HCT116 (cell line): ENCODE measurements at regions not wholly inside any gene's neighbourhood (a gene's known extent, or its start where the extent isn't known, plus 50 kb on each side); places are given as distances from the start of the nearest gene placed in this dataset.

Source experiments
- ATAC-seq: fragments of 200-7000 bp; cut with Tn5 transposase; 2 replicates; pipeline ENCODE4 v1.9.1; 2020; ENCODE audit warnings: mild to moderate bottlenecking, moderate library complexity
- BruUV-seq: library from RNA; stranded (reverse); fragments of 400-500 nt; replicated peaks from 2 replicates; lab custom pipeline; 2021; lab: Mats Ljungman, UMichigan
- CTCF ChIA-PET: fragments of 300-600 bp; sonication (Branson Sonifier 250); formaldehyde crosslinking; loops from one replicate; lab custom pipeline; 2021; ENCODE audit warnings: antibody characterized with exemption; lab: Charles Lee
- POLR2A ChIA-PET: fragments of 300-600, 350-600 bp; sonication (Branson Sonifier 250); formaldehyde crosslinking; loops from one replicate; lab custom pipeline; 2021; ENCODE audit warnings: antibody characterized with exemption; lab: Charles Lee
- RAD21 ChIA-PET, 2 experiments: fragments of 300-600 bp; sonication (Branson Sonifier 250); formaldehyde crosslinking; loops; one replicate each; lab custom pipeline; 2023; ENCODE audit warnings: low total read pairs in 2 of 2; ENCODE audit not compliant: uncharacterized antibody in 2 of 2, unreplicated experiment in 2 of 2, low non-redundant PET in 1 of 2; lab: Charles Lee
- DNase-seq: peaks from one replicate; pipeline ENCODE4 v3.0.0-alpha.2; 2010; ENCODE audit warnings: low read depth, low spot score
- H2AFZ ChIP-seq: fragments of 200-600 bp; shearing (Covaris generic), sonication (generic); 2 replicates; pipeline ENCODE4 v1.6.1; 2017; ENCODE audit warnings: low read depth, mixed run types, mixed read lengths, antibody characterized with exemption, low read length; ENCODE audit not compliant: poor library complexity, severe bottlenecking
- H3K27ac ChIP-seq: 2 replicates; pipeline ENCODE4 v1.5.1; 2012; ENCODE audit warnings: low read depth, low read length
- H3K27me3 ChIP-seq: fragments of 200-600 bp; sonication (generic); 2 replicates; pipeline ENCODE4 v1.6.1; 2016; ENCODE audit warnings: mixed run types, low read length, mixed read lengths; ENCODE audit not compliant: insufficient read depth
- H3K36me3 ChIP-seq, 2 experiments: fragments of 200-500 bp in 1 of 2; fragments of 200-600 bp in 1 of 2; sonication (Bioruptor generic) in 1 of 2; sonication (generic) in 1 of 2; 2 replicates each; pipeline versions ENCODE4 v1.5.1 to v1.6.1; 2014 to 2016; ENCODE audit warnings: low read length in 2 of 2, inconsistent platforms in 1 of 2, mixed read lengths in 1 of 2, mixed run types in 1 of 2; ENCODE audit not compliant: insufficient read depth in 2 of 2, control insufficient read depth in 1 of 2
- H3K4me1 ChIP-seq, 2 experiments: fragments of 200-600 bp in 1 of 2; sonication (generic) in 1 of 2; 2 replicates each; pipeline versions ENCODE4 v1.5.1 to v1.6.1; 2012 to 2017; ENCODE audit warnings: low read length in 2 of 2, inconsistent platforms in 1 of 2, mild to moderate bottlenecking in 1 of 2, mixed read lengths in 1 of 2, mixed run types in 1 of 2, moderate library complexity in 1 of 2; ENCODE audit not compliant: insufficient read depth in 2 of 2, control insufficient read depth in 1 of 2
- H3K4me2 ChIP-seq: fragments of 200-600 bp; sonication (generic); 2 replicates; pipeline ENCODE4 v1.6.1; 2017; ENCODE audit warnings: mixed run types, low read length, mixed read lengths
- H3K4me3 ChIP-seq, 2 experiments: fragments of 200-600 bp in 1 of 2; sonication (generic) in 1 of 2; replicated peaks in 1 of 2; 2 replicates each; pipeline ENCODE4 v1.5.1; 2011 to 2016; ENCODE audit warnings: low read length in 2 of 2, control low read depth in 1 of 2, low read depth in 1 of 2, mild to moderate bottlenecking in 1 of 2, mixed read lengths in 1 of 2, mixed run types in 1 of 2
- H3K79me2 ChIP-seq: fragments of 200-600 bp; sonication (generic); 2 replicates; pipeline ENCODE4 v1.6.1; 2017; ENCODE audit warnings: mild to moderate bottlenecking, mixed run types, low read length, moderate library complexity, mixed read lengths; ENCODE audit not compliant: insufficient read depth
- H3K9ac ChIP-seq: fragments of 200-600 bp; sonication (generic); 2 replicates; pipeline ENCODE4 v1.6.1; 2016; ENCODE audit warnings: low read length, mixed read lengths
- H3K9me2 ChIP-seq: fragments of 200-600 bp; sonication (generic), shearing (Covaris generic); 2 replicates; pipeline ENCODE4 v1.6.1; 2017; ENCODE audit warnings: mixed run types, mild to moderate bottlenecking, moderate library complexity; ENCODE audit not compliant: insufficient read depth
- H3K9me3 ChIP-seq, 2 experiments: fragments of 200-500 bp in 1 of 2; fragments of 200-600 bp in 1 of 2; sonication (Bioruptor generic) in 1 of 2; sonication (generic) in 1 of 2; 2 replicates each; pipeline ENCODE4 v1.6.1; 2014 to 2017; ENCODE audit warnings: low read length in 2 of 2, mixed read lengths in 2 of 2, inconsistent platforms in 1 of 2, low read depth in 1 of 2, mild to moderate bottlenecking in 1 of 2, mixed run types in 1 of 2, moderate library complexity in 1 of 2; ENCODE audit not compliant: control insufficient read depth in 1 of 2, insufficient read depth in 1 of 2
- H4K20me1 ChIP-seq: fragments of 200-600 bp; sonication (generic), shearing (Covaris generic); 2 replicates; pipeline ENCODE4 v1.6.1; 2017; ENCODE audit warnings: mixed run types, mild to moderate bottlenecking, moderate library complexity; ENCODE audit not compliant: insufficient read depth
- CBX3 ChIP-seq: IDR thresholded peaks from 2 replicates; pipeline ENCODE4 v1.6.1; 2012; ENCODE audit warnings: low read depth
- CEBPB ChIP-seq: IDR thresholded peaks from 2 replicates; pipeline ENCODE4 v1.6.1; 2012; ENCODE audit warnings: low read depth
- CTCF ChIP-seq, 3 experiments: fragments of 200-600 bp in 1 of 3; sonication (generic) in 1 of 3; IDR thresholded peaks in 2 of 3; conservative IDR thresholded peaks in 1 of 3; 2 replicates each; pipeline ENCODE4 v1.5.1; 2012 to 2017; ENCODE audit warnings: low read depth in 2 of 3, low read length in 2 of 3, antibody characterized with exemption in 1 of 3, borderline replicate concordance in 1 of 3, control low read depth in 1 of 3, mild to moderate bottlenecking in 1 of 3, mixed read lengths in 1 of 3, mixed run types in 1 of 3, moderate library complexity in 1 of 3; ENCODE audit not compliant: insufficient read depth in 1 of 3
- EGR1 ChIP-seq: IDR thresholded peaks from 2 replicates; pipeline ENCODE4 v1.6.1; 2012; ENCODE audit warnings: low read depth
- ELF1 ChIP-seq: IDR thresholded peaks from 2 replicates; pipeline ENCODE4 v1.6.1; 2012; ENCODE audit warnings: low read depth, borderline replicate concordance
- EZH2 ChIP-seq: fragments of 200-600 bp; sonication (generic); IDR thresholded peaks from 2 replicates; pipeline ENCODE4 v1.6.1; 2017; ENCODE audit warnings: antibody characterized with exemption, mixed run types
- JUND ChIP-seq: IDR thresholded peaks from 2 replicates; pipeline ENCODE4 v1.6.1; 2012
- POLR2A ChIP-seq: IDR thresholded peaks from 2 replicates; pipeline ENCODE4 v1.7.0; 2011; ENCODE audit warnings: borderline replicate concordance; ENCODE audit not compliant: insufficient read depth, insufficient read length; ENCODE audit errors: extremely low read depth
- REST ChIP-seq: IDR thresholded peaks from 2 replicates; pipeline ENCODE4 v1.6.1; 2012; ENCODE audit warnings: low read depth
- SIN3A ChIP-seq: IDR thresholded peaks from 2 replicates; pipeline ENCODE4 v1.6.1; 2012; ENCODE audit warnings: low read depth
- SP1 ChIP-seq: IDR thresholded peaks from 2 replicates; pipeline ENCODE4 v1.6.1; 2012; ENCODE audit warnings: low read depth
- SRF ChIP-seq: IDR thresholded peaks from 2 replicates; pipeline ENCODE4 v1.6.1; 2012; ENCODE audit warnings: low read depth
- YY1 ChIP-seq: IDR thresholded peaks from 2 replicates; pipeline ENCODE4 v1.6.1; 2011; ENCODE audit warnings: low read length, low read depth, moderate library complexity, mild to moderate bottlenecking; ENCODE audit not compliant: insufficient replicate concordance; ENCODE audit errors: extremely low read depth
- ZFX ChIP-seq: fragments of 450-650 bp; IDR thresholded peaks from 2 replicates; pipeline ENCODE4 v1.6.1; 2017
- ZNF274 ChIP-seq: fragments of 200-500 bp; sonication (Bioruptor generic); IDR thresholded peaks from 2 replicates; pipeline ENCODE4 v1.6.1; 2014; ENCODE audit warnings: mild to moderate bottlenecking, low read depth, low read length, inconsistent platforms
- intact Hi-C: fragments of 100-400 bp; cut with micrococcal nuclease; formaldehyde crosslinking; loops from 2 replicates; pipeline ENCODE4 v1.10.0; 2022
- TF ChIP-seq, protein P1 (sequence below): IDR thresholded peaks from 2 replicates; pipeline ENCODE4 v1.6.1; 2011; ENCODE audit warnings: mild to moderate bottlenecking, low read length, moderate library complexity; ENCODE audit not compliant: insufficient replicate concordance; ENCODE audit errors: extremely low read depth
- TF ChIP-seq, protein P2 (sequence below): IDR thresholded peaks from 2 replicates; pipeline ENCODE4 v1.6.1; 2012
- TF ChIP-seq, protein P3 (sequence below): IDR thresholded peaks from 2 replicates; pipeline ENCODE4 v1.6.1; 2012

GRCh38 chr1:221630236-221630635 is 111.7 kb downstream of the DUSP10 start:
- TF ChIP-seq POLR2A: no peak
- TF ChIP-seq EGR1: no peak
- TF ChIP-seq JUND: no peak
- no peak for TF ChIP-seq SRF
- no peak for TF ChIP-seq YY1
- no peak for TF ChIP-seq SIN3A
- TF ChIP-seq, protein P1, sequence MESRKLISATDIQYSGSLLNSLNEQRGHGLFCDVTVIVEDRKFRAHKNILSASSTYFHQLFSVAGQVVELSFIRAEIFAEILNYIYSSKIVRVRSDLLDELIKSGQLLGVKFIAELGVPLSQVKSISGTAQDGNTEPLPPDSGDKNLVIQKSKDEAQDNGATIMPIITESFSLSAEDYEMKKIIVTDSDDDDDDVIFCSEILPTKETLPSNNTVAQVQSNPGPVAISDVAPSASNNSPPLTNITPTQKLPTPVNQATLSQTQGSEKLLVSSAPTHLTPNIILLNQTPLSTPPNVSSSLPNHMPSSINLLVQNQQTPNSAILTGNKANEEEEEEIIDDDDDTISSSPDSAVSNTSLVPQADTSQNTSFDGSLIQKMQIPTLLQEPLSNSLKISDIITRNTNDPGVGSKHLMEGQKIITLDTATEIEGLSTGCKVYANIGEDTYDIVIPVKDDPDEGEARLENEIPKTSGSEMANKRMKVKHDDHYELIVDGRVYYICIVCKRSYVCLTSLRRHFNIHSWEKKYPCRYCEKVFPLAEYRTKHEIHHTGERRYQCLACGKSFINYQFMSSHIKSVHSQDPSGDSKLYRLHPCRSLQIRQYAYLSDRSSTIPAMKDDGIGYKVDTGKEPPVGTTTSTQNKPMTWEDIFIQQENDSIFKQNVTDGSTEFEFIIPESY: no peak
- no peak for TF ChIP-seq ZFX
- no peak for TF ChIP-seq ZNF274
- TF ChIP-seq CEBPB: no peak
- TF ChIP-seq, protein P2, sequence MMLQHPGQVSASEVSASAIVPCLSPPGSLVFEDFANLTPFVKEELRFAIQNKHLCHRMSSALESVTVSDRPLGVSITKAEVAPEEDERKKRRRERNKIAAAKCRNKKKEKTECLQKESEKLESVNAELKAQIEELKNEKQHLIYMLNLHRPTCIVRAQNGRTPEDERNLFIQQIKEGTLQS: no peak
- no peak for TF ChIP-seq EZH2
- TF ChIP-seq, protein P3, sequence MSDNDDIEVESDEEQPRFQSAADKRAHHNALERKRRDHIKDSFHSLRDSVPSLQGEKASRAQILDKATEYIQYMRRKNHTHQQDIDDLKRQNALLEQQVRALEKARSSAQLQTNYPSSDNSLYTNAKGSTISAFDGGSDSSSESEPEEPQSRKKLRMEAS: no peak
- no peak for TF ChIP-seq SP1
- no peak for TF ChIP-seq CBX3
- no peak for TF ChIP-seq REST
- no peak for TF ChIP-seq CTCF (IDR thresholded peaks at IDR 0.05 in 2 of 3, conservative IDR thresholded peaks at IDR 0.05 in 1 of 3; ENCODE audit: borderline replicate concordance in 1 of 3, insufficient read depth in 1 of 3, low read depth in 2 of 3, low read length in 2 of 3)
- no peak for TF ChIP-seq ELF1
- TF ChIP-seq, all 23 proteins: peak for 0
- ChIA-PET CTCF (no interaction called here), POLR2A (no interaction called here), RAD21 (no interaction called here)
- Histone ChIP-seq H3K9me2 (no peaks in the 10 kb centered on the region), H3K4me3 (no peak overlapping the region), H3K36me3 (no peaks in the 10 kb centered on the region), H3K4me2 (no peak overlapping the region), H3K27me3 (no peaks in the 10 kb centered on the region), H4K20me1 (no peaks in the 10 kb centered on the region), H3K79me2 (no peaks in the 10 kb centered on the region), H3K4me1 (no peaks in the 10 kb centered on the region), H3K9ac (no peak overlapping the region), H3K9me3 (no peaks in the 10 kb centered on the region), H3K27ac (no peak overlapping the region), H2AFZ (no peak overlapping the region)
- DNase-seq: no peak
- no TSS peak for BruUV-seq
- intact Hi-C loops: no loop called here
- no peak for ATAC-seq
